Activated CD8-positive, alpha-beta T cell treated with anti-CD3 and anti-CD28 coated beads for 36 hours (primary cell): ENCODE measurements at regions not wholly inside any gene's neighbourhood (a gene's known extent, or its start where the extent isn't known, plus 50 kb on each side); places are given as distances from the start of the nearest gene placed in this dataset.

ENCODE experiments used
- ATAC-seq: fragments of 200-7000 bp; cut with Tn5 transposase; one replicate; pipeline ENCODE4 v1.10.0; 2021; ENCODE audit warnings: mild to moderate bottlenecking, moderate library complexity
- CTCF ChIA-PET: fragments of 350-600 bp; sonication (Branson Sonifier 250); formaldehyde crosslinking; loops from one replicate; lab custom pipeline; 2021; ENCODE audit warnings: antibody characterized with exemption; lab: Charles Lee
- POLR2A ChIA-PET: fragments of 350-600 bp; sonication (Branson Sonifier 250); formaldehyde crosslinking; loops from one replicate; lab custom pipeline; 2021; ENCODE audit warnings: antibody characterized with exemption; lab: Charles Lee
- DNase-seq: peaks from one replicate; pipeline ENCODE4 v3.0.0-alpha.2; 2020
- H3K27ac Mint-ChIP-seq: one replicate; pipeline ENCODE4 v1.8.0; 2021; ENCODE audit warnings: mild to moderate bottlenecking, mixed read lengths
- H3K27me3 Mint-ChIP-seq: one replicate; pipeline ENCODE4 v1.8.0; 2021; ENCODE audit warnings: mixed read lengths
- H3K36me3 Mint-ChIP-seq: one replicate; pipeline ENCODE4 v1.8.0; 2021; ENCODE audit warnings: low read depth, mixed read lengths
- H3K4me1 Mint-ChIP-seq: one replicate; pipeline ENCODE4 v1.8.0; 2021; ENCODE audit warnings: low read depth, mixed read lengths
- H3K4me3 Mint-ChIP-seq: one replicate; pipeline ENCODE4 v1.8.0; 2021; ENCODE audit warnings: mild to moderate bottlenecking, moderate library complexity, mixed read lengths
- H3K9me3 Mint-ChIP-seq: one replicate; pipeline ENCODE4 v1.8.0; 2021; ENCODE audit warnings: mixed read lengths
- CTCF ChIP-seq: fragments of 200-600 bp; IDR thresholded peaks from one replicate; pipeline ENCODE4 v1.8.0; 2022; ENCODE audit warnings: antibody characterized with exemption, mild to moderate bottlenecking
- intact Hi-C: fragments of 100-400 bp; cut with micrococcal nuclease; formaldehyde crosslinking; loops from one replicate; pipeline ENCODE4 v1.10.0; 2022

- Mint-ChIP-seq H3K36me3 (no peaks in the 10 kb centered on the region), H3K4me1 (peaks cover 3% of the 10 kb centered on the region), H3K4me3 (no peak overlapping the region), H3K9me3 (no peaks in the 10 kb centered on the region), H3K27ac (no peak overlapping the region), H3K27me3 (no peaks in the 10 kb centered on the region)
- ChIA-PET POLR2A (no interaction called here), CTCF (interaction anchor here (0.9 to 2.6 kb wide), 7 partner anchors 10 to 354 kb away, joined by 3 to 9 read pairs (median 4); no protein-coding TSS in a partner anchor)
- intact Hi-C loops = no loop called here
- ATAC-seq = no peak
- no peak for DNase-seq
- no peak for TF ChIP-seq CTCF
Measured at GRCh38 chr16:72502594-72503005, 330.6 kb upstream of the PMFBP1 start.

- no peak overlapping the region for H3K4me3 Mint-ChIP-seq
- H3K9me3 Mint-ChIP-seq = no peaks in the 10 kb centered on the region
- intact Hi-C loops = no loop called here
- peak; percentile 72 for TF ChIP-seq CTCF
- H3K36me3 Mint-ChIP-seq = no peaks in the 10 kb centered on the region
- ATAC-seq (peak; percentile 73), DNase-seq (peak; percentile 70)
- POLR2A ChIA-PET = no interaction called here
- no peak overlapping the region for H3K27ac Mint-ChIP-seq
- H3K4me1 Mint-ChIP-seq = peaks cover 3% of the 10 kb centered on the region
- H3K27me3 Mint-ChIP-seq = no peaks in the 10 kb centered on the region
- CTCF ChIA-PET = interaction anchor here (0.9 to 2.6 kb wide), 6 partner anchors 10 to 355 kb away, joined by 3 to 9 read pairs (median 4); no protein-coding TSS in a partner anchor
Measured at GRCh38 chr16:72501739-72502593, 330.0 kb upstream of the PMFBP1 start.

- Mint-ChIP-seq H3K4me1 (peaks cover 3% of the 10 kb centered on the region), H3K4me3 (no peak overlapping the region), H3K27me3 (no peaks in the 10 kb centered on the region), H3K27ac (no peak overlapping the region), H3K36me3 (no peaks in the 10 kb centered on the region), H3K9me3 (no peaks in the 10 kb centered on the region)
- ATAC-seq (no peak), DNase-seq (no peak)
- intact Hi-C loops = no loop called here
- ChIA-PET POLR2A (no interaction called here), CTCF (interaction anchor here (0.7 to 1.1 kb wide), 2 partner anchors 356 kb away, joined by 3 read pairs; no protein-coding TSS in a partner anchor)
- no peak for TF ChIP-seq CTCF
Measured at GRCh38 chr16:72500545-72500944, 328.6 kb upstream of the PMFBP1 start.

- ChIA-PET POLR2A (no interaction called here), CTCF (no interaction called here)
- H3K27ac Mint-ChIP-seq = no peak overlapping the region
- DNase-seq (no peak), ATAC-seq (no peak)
- TF ChIP-seq CTCF = no peak
- no peaks in the 10 kb centered on the region for H3K9me3 Mint-ChIP-seq
- no peaks in the 10 kb centered on the region for H3K36me3 Mint-ChIP-seq
- H3K27me3 Mint-ChIP-seq = no peaks in the 10 kb centered on the region
- H3K4me1 Mint-ChIP-seq = no peaks in the 10 kb centered on the region
- intact Hi-C loops = no loop called here
- no peak overlapping the region for H3K4me3 Mint-ChIP-seq
Measured at GRCh38 chr16:72493716-72494415, 321.9 kb upstream of the PMFBP1 start.
